Activated CD4-positive, alpha-beta T cell treated with anti-CD3 and anti-CD28 coated beads, Interleukin-2, Interleukin-4, amounts not matched to agents 100 ng/mL and 50 ng/mL, durations not matched to agents 16 hours and 8 hours (primary cell): ENCODE measurements at regions not wholly inside any gene's neighbourhood (a gene's known extent, or its start where the extent isn't known, plus 50 kb on each side); places are given as distances from the start of the nearest gene placed in this dataset.

Experiments
- DNase-seq: peaks from one replicate; pipeline ENCODE4 v3.0.0-alpha.2; 2020; ENCODE audit warnings: low spot score

GRCh38 chr13:109397285-109397684 is 389.1 kb downstream of the IRS2 start:
- no peak for DNase-seq

GRCh38 chr13:109396266-109396665 is 390.1 kb downstream of the IRS2 start:
- DNase-seq = no peak

- DNase-seq = no peak
Observed at GRCh38 chr13:109395014-109395413, 391.4 kb downstream of the IRS2 start.

GRCh38 chr13:109394311-109394988 is 391.9 kb downstream of the IRS2 start:
- no peak for DNase-seq

GRCh38 chr13:109393045-109393444 is 393.3 kb downstream of the IRS2 start:
- DNase-seq = no peak

- DNase-seq = no peak
Observed at GRCh38 chr13:109390391-109390790, 396.0 kb downstream of the IRS2 start.

GRCh38 chr13:109389892-109390345 is 396.5 kb downstream of the IRS2 start:
- no peak for DNase-seq

- DNase-seq = no peak
Observed at GRCh38 chr13:109389456-109389855, 396.9 kb downstream of the IRS2 start.

- DNase-seq = no peak
Observed at GRCh38 chr13:109387471-109387870, 398.9 kb downstream of the IRS2 start.

- DNase-seq = no peak
Observed at GRCh38 chr13:109385242-109385560, 401.2 kb downstream of the IRS2 start.

- DNase-seq = no peak
Observed at GRCh38 chr13:109384491-109385241, 401.7 kb downstream of the IRS2 start.

- DNase-seq = no peak
Observed at GRCh38 chr13:109383683-109384082, 402.7 kb downstream of the IRS2 start.

- DNase-seq = no peak
Observed at GRCh38 chr13:109381546-109382180, 404.7 kb downstream of the IRS2 start.

- DNase-seq = no peak
Observed at GRCh38 chr13:109380457-109380856, 405.9 kb downstream of the IRS2 start.

- no peak for DNase-seq
Observed at GRCh38 chr13:109379930-109380329, 406.5 kb downstream of the IRS2 start.

GRCh38 chr13:109376936-109377335 is 409.4 kb downstream of the IRS2 start:
- DNase-seq = no peak

GRCh38 chr13:109374609-109375200 is 411.7 kb downstream of the IRS2 start:
- DNase-seq = no peak

- DNase-seq = no peak
Observed at GRCh38 chr13:109372666-109373065, 413.7 kb downstream of the IRS2 start.

GRCh38 chr13:109371066-109371465 is 415.3 kb downstream of the IRS2 start:
- DNase-seq = no peak

GRCh38 chr13:109370496-109370895 is 415.9 kb downstream of the IRS2 start:
- DNase-seq = no peak

- DNase-seq = no peak
Observed at GRCh38 chr13:109369353-109370052, 416.9 kb downstream of the IRS2 start.

- DNase-seq = no peak
Observed at GRCh38 chr13:109368230-109368629, 418.2 kb downstream of the IRS2 start.
